ENCODE measurements at regions not wholly inside any gene's neighbourhood (a gene's known extent, or its start where the extent isn't known, plus 50 kb on each side); places are given as distances from the start of the nearest gene placed in this dataset. TPM values are rescaled to one million over a fixed set of nuclear protein-coding genes. Genes with fewer than 3 reads are reported as not detected.
"Not testable (repeated sequence)": the region's sequence is repeated elsewhere in the genome, so short reads cannot be mapped to it uniquely, and the experiment has no call there.

- DNase-seq: no peak
- H3K27ac ChIP-seq (replicated peaks): no peak overlapping the region
- H3K36me3 ChIP-seq: no peaks in the 10 kb centered on the region
- intact Hi-C loops (cut with micrococcal nuclease): no loop called here
- TF ChIP-seq CTCF (IDR thresholded peaks at IDR 0.05; ENCODE audit: borderline replicate concordance): no peak
- H3K9me3 ChIP-seq (replicated peaks): no peaks in the 10 kb centered on the region
- no peaks in the 10 kb centered on the region for H3K4me1 ChIP-seq
- H3K4me3 ChIP-seq: no peak overlapping the region
- H3K27me3 ChIP-seq (ENCODE audit: low read depth): no peaks in the 10 kb centered on the region
Observed at GRCh38 chr18:28248653-28249052, 71.7 kb upstream of the CDH2 start.

DNA sequence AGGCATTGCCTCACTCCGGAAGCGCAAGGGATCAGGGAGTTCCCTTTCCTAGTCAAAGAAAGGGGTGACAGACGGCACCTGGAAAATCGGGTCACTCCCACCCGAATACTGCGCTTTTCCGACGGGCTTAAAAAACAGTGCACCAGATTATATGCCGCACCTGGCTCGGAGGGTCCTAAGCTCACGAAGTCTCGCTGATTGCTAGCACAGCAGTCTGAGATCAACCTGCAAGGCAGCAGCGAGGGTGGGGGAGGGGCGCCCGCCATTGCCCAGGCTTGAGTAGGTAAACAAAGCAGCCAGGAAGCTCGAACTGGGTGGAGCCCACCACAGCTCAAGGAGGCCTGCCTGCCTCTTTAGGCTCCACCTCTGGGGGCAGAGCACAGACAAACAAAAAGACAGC, 63.7 kb upstream of the CDH2 start:
- H3K27ac ChIP-seq (replicated peaks); intact Hi-C loops (cut with micrococcal nuclease); H3K4me3 ChIP-seq; H3K4me1 ChIP-seq; DNase-seq; H3K9me3 ChIP-seq (replicated peaks); H3K27me3 ChIP-seq (ENCODE audit: low read depth); H3K36me3 ChIP-seq: not testable (repeated sequence)

DNA sequence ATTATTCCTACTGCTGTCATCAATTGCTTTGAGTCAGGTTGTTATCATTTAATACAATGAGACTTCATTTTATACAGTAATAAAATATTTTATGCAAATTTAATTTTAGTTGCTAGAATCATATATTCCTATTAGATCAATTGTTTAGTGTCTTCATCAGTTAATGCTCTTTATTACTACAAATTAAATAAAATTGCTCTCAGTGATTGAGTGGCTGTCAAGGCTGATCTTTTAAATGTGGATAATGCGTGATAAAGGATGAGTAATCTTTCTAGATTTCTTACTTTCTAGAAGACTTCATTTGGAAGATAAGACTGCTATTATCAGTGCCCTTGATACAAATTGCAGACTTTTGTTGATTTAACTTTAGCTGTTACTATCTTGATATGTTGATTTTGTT, 59.6 kb upstream of the CDH2 start:
- Histone ChIP-seq H3K27me3 (ENCODE audit: low read depth) (no peaks in the 10 kb centered on the region), H3K27ac (replicated peaks) (no peak overlapping the region), H3K9me3 (replicated peaks) (no peaks in the 10 kb centered on the region), H3K36me3 (no peaks in the 10 kb centered on the region), H3K4me1 (no peaks in the 10 kb centered on the region), H3K4me3 (no peak overlapping the region)
- no peak for DNase-seq
- TF ChIP-seq CTCF (IDR thresholded peaks at IDR 0.05; ENCODE audit: borderline replicate concordance): no peak
- intact Hi-C loops (cut with micrococcal nuclease): no loop called here

Small RNA genes lying in the stretch of these regions (microRNA-seq; reads per million reads assigned to microRNA genes)
- gene MIR302F: not detected
